ENCODE measurements at regions not wholly inside any gene's neighbourhood (a gene's known extent, or its start where the extent isn't known, plus 50 kb on each side); places are given as distances from the start of the nearest gene placed in this dataset.
"Not testable (repeated sequence)": the region's sequence is repeated elsewhere in the genome, so short reads cannot be mapped to it uniquely, and the experiment has no call there.

DNA sequence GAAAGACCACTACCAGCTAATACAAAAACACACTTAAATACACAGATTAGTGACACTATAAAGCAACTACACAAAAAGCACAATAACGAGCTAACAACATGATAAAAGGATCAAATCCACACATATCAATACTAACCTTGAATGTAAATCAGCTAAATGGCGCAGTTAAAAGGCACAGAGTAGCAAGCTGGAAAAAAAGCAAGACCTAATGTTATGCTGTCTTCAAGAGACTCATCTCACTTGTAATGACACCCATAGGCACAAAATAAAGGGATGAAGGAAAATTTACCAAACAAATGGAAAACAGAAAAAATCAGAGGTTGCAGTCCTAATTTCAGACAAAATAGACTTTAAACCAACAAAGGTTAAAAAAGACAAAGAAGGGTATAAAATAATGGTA is 86.3 kb downstream of the NUS1 start:
- no peak for FAIRE-seq
- no peak for DNase-seq (ENCODE audit: insufficient read length, low spot score)
- TF ChIP-seq CTCF (IDR thresholded peaks at IDR 0.05; ENCODE audit: insufficient read depth, missing control alignments): no peak

- TF ChIP-seq CTCF (IDR thresholded peaks at IDR 0.05; ENCODE audit: insufficient read depth, missing control alignments): no peak
- no peak for DNase-seq (ENCODE audit: insufficient read length, low spot score)
- FAIRE-seq: no peak
These were observed 96.1 kb downstream of the NUS1 start for GRCh38 chr6:117771403-117771802.

DNA sequence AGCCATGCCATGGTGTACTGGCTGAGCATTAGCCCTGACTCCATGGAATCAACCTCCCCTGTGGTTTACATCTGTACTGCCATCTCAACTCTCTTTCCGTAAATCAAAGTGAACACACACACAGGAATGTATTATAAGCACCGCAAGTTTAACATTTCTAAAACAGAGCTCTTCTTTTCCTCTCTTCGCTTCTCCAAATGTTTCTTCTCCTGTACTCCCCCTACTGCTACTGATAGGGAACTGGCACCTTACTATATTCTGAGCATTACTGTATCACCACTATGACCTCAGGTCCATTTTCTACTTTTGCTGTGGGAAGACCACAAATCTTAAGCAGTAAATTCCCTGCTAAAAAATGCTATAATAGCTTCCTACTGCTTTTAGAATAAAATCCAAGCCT is 101.2 kb downstream of the NUS1 start:
- peak; percentile 12 for TF ChIP-seq CTCF (IDR thresholded peaks at IDR 0.05; ENCODE audit: insufficient read depth, missing control alignments)

GRCh38 chr6:117781550-117781949 is 106.3 kb downstream of the NUS1 start:
- no peak for FAIRE-seq
- no peak for TF ChIP-seq CTCF (IDR thresholded peaks at IDR 0.05; ENCODE audit: insufficient read depth, missing control alignments)

More for the DNA sequence above, 101.2 kb downstream of the NUS1 start:
- FAIRE-seq: no peak
- DNase-seq (ENCODE audit: insufficient read length, low spot score): no peak

GRCh38 chr6:117783279-117783678 is 108.0 kb downstream of the NUS1 start:
- no peak for TF ChIP-seq CTCF (IDR thresholded peaks at IDR 0.05; ENCODE audit: insufficient read depth, missing control alignments)
- DNase-seq (ENCODE audit: insufficient read length, low spot score) (no peak), FAIRE-seq (no peak)

More at GRCh38 chr6:117781550-117781949, 106.3 kb downstream of the NUS1 start:
- DNase-seq (ENCODE audit: insufficient read length, low spot score): no peak

DNA sequence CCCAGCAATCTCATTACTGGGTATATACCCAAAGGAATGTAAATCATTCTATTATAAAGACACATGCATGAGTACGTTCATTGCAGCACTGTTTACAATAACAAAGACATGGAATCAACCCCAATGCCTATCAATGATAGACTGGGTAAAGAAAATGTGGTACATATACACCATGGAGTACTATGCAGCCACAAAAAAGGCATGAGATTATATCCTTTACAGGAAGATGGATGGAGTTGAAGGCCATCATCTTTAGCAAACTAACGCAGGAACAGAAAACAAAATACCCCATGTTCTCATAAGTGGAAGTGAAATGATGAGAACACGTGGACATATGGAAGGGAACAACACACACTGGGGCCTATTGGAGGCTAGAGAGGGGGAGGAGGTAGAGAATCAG is 115.7 kb downstream of the NUS1 start:
- DNase-seq (ENCODE audit: insufficient read length, low spot score) (no peak), FAIRE-seq (no peak)
- TF ChIP-seq CTCF (IDR thresholded peaks at IDR 0.05; ENCODE audit: insufficient read depth, missing control alignments): no peak

GRCh38 chr6:117795234-117795633 is 111.8 kb upstream of the SLC35F1 start:
- no peak for TF ChIP-seq CTCF (IDR thresholded peaks at IDR 0.05; ENCODE audit: insufficient read depth, missing control alignments)
- FAIRE-seq: no peak

GRCh38 chr6:117798819-117799218 is 108.2 kb upstream of the SLC35F1 start:
- DNase-seq (ENCODE audit: insufficient read length, low spot score); FAIRE-seq: not testable (repeated sequence)

More at GRCh38 chr6:117795234-117795633, 111.8 kb upstream of the SLC35F1 start:
- DNase-seq (ENCODE audit: insufficient read length, low spot score): no peak

All from D721Med (cell line).